Colon (tissue), 2 donors: ENCODE measurements at regions not wholly inside any gene's neighbourhood (a gene's known extent, or its start where the extent isn't known, plus 50 kb on each side); places are given as distances from the start of the nearest gene placed in this dataset.
A peak's percentile ranks its signal among the peaks of the same experiment; 100 is the strongest.
"Not testable (repeated sequence)": the region's sequence is repeated elsewhere in the genome, so short reads cannot be mapped to it uniquely, and the experiment has no call there.

Source experiments
- FAIRE-seq: peaks from 2 replicates; lab custom pipeline; 2012; peaks lifted over from hg19 to GRCh38; lab: Jason Lieb, UNC
- donor health status: control.
- donor health status: control.

DNA sequence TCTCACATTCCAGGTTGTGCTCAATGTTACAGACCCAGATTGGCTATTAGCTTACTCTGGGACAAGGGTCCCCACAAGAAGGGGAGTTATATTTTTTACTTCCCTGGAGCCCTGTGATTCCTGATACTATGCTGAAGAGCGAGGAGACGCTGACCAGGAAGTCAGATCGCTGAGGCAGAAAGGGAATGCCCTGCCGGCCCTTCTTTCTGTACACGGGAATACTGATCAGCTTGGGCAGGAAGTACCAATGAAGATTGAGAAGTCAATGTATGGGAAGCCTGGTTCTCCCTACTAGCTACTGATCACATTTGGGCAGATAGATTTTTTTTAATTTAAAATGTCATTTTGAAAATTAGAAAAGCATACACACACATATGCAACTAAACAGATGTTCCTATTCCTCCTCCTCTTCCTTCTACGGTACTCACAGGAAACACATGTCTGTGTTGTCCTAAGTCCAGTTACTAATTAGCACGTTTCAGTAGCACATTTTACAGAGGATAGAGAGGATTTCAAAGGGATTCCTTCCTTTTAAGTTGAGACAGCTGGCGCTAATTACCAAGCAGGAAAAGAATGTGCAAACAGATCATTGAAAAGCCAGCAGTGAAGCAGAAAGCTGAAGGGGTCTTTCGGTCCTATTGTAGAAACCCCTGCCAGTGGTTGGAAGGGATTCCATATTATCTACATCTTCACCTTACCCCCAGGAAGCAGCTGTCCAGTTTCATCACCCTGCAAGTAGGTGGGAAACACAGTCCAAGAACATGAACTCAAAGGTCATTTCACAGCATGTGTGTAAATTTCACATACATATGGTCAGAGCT is 292.4 kb downstream of the DUSP6 start:
- FAIRE-seq, result no peak

DNA sequence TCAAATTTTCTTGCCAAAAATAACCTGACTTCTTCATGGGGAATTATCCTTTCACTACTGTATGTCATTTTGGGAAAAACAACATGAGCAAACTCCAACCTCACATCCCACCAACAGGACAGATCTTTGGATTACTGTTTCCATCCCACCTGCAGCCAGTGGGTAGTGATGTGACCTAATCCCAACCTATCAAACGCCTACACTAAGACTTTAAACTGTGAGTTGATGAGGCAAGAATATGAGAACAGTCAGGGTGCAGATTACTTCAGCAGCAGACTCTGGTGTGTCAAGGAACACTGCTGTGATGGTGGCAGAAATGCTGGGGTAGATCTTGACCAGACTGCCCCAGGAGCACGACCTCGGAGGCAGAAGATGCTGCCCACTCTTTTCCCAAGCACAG is 293.2 kb downstream of the DUSP6 start:
- FAIRE-seq, result no peak

DNA sequence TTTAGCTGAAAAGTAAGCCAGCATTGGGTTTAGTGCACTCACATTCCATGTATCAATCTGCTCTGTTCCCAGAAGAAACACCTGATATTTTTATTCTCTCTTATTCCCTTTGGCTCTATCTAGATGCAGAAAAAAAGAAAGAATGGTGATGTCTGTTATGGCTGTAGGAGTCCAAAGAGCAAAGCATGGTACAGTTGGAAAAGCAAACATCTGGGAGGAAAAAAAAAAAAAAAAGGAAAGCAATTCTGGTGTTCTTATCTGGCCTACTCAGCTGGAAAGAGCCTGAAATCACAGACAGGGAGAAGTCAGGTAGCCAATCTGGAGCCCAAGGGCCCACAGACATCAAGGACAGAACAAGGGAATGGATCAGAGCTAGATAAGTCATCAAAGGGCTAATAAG is 293.9 kb downstream of the DUSP6 start:
- no peak for FAIRE-seq

DNA sequence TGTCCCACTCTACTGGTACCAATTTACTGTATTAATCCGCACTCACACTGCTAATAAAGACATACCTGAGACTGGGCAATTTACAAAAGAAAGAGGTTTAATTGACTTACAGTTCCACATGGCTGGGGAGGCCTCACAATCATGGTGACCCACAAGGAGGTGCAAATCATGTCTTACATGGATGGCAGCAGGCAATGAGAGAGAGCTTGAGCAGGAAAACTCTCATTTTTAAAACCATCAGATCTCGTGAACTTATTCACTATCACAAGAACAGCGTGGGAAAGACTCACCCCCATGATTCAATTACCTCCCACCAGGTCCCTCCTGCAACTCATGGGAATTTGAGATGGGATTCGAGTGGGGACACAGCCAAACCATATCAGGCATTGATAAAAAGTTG is 298.5 kb downstream of the DUSP6 start:
- not testable (repeated sequence) for FAIRE-seq

DNA sequence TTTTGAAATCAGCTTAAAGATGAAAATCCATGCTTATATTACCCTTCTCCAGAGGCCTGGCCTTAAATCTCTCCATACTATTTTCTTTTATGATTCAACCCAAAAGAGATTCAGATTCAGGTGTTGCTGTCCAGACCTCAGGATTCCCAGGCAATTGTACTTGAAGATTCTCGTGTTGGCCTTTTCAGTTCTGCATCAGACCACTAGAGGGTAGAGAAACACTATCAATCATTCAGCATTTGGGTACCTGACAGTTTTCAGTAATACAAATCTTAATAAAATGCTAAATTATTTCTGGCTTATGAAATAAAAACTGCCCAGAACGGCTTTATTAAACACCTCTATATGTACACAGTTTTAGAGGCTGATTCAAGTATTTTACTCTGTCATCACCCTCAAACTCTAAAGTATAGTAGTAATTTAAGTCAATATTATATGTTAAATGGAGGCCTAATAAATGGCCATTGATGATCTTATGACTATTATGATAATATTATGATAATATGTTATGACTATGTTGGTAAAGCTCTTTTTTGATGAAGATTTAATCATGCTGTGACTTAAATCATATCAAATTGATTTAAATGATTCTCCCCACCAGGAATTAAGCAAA is 301.1 kb downstream of the DUSP6 start:
- FAIRE-seq, result peak; percentile 65

DNA sequence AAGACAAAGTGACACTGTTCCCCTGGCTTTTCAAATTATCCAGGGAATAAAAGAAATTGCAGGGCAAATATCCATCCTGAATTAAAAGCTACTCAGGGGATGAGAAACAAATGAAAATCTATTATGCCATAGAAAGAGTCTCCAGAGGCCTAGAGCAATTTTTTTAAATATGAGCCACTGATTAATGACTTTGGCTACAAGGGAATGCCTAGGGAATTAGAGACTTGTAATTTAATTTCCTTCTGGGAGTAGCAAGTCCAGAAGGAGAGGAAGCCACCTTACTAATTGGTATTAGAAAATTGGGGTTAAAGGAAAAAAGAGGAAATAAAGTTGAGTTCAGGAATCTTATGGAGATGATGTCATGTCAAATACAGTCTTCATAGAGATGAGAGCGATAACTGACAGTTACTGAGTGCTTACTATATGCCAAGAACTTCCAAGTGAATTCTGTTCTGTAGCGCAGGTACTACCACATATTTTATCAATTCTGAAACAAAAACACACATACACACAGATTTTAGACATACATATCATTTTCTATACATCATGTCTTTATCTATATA is 304.4 kb downstream of the DUSP6 start:
- no peak for FAIRE-seq

DNA sequence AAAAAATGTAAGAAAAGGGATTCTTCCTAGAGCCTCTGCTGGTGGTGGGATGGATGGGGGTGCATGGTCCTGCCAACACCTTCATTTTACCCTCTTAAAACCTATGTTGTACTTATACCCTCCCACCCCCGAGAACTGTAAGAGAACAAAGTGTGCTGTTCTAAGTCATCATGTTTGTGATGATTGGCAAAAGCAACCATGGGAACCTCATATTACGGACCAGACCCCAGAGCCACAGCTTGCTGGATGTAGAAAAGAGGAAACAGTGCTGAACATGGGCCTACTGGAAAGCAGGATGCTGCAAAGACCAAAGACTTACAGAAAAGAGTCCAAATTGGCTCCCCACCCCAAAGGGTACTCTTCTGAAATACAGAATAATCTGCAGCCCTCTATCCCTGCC is 311.2 kb downstream of the DUSP6 start:
- no peak for FAIRE-seq

DNA sequence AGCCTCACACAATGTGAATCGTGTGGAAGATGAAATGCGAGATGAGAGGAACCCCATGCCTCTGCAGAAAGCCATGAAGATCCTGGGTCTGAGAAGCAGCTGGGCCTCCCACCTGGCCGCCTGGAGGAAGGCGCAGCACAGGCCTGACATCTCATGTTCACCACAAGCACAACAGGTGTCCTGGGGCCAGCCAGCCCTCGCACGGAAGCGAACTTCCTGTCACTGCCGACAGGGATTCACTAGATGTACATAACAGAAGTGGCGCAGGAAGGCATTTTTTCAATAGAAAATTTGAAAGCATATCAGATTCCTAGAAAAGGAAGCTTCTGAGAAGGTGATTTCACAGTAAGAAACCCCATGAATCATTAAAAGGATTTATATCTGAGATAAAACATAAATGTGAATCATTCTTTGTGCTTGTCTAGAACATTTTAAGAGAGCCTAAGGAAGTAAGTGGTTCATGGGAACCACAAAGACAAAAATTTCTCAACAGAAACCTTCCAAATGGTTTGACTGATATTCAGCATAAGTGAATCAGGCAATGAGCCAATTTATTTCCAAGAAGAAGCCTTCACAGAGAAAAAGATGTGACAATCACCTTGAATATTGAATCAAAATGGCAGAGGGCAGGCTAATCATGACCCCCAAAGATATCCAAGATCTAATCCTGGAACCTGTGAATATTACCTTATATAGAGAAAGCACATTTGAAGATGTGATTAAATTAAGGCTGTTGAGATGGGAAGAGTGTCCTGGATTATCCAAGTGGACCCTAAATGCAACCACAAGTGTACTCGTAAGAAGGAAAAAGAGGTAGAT is 311.9 kb downstream of the DUSP6 start:
- no peak for FAIRE-seq

DNA sequence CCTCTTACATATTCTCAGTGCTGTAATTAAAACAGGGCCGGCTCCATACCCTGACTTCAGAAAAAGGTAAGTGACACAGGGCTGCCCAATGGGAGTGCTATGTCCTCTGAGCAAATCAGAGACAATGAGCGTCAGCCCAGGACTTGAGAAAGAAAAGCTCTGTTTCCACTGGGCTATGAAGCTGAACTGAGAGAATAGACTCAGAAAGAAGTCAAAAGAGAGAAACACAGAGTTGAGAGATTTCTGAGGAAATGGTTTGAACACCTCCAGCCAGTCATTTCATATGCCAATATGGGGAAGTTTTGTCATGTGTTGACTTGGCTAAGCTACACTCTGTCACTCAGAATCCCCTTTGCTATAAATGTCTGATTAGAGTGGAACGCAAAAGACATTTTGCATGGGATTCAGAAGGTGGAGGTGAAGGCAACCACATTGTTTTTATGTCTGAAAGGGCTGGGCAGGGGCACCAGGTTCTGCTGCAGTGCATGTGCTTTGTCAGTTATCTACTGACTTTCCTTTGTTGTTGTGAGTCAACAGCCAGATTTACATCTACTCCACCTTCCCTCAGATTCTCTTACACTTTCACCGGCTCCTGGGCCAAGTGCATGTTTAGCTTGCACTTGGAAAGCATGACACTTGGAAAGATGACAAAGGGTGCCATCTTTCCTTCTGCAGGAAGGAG is 313.3 kb downstream of the DUSP6 start:
- no peak for FAIRE-seq

DNA sequence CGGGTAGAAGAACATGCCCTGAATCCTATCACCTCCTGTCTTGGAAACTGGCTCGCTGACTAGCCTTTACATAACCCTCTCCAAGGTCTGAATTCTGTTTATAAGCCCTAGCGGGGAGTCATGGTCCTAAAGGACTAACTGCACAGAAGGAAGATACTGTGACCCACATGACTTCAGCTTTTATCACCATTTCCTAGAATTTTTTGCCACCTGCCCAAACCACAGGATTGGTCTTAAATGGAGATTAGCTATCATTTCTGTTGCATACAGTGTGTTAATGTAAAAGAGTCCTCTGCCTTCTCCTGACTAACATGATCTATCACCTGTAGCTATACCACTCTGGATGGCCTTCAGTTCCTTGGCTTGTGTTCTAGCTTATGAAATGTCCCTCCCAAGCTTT is 319.2 kb downstream of the DUSP6 start:
- no peak for FAIRE-seq

DNA sequence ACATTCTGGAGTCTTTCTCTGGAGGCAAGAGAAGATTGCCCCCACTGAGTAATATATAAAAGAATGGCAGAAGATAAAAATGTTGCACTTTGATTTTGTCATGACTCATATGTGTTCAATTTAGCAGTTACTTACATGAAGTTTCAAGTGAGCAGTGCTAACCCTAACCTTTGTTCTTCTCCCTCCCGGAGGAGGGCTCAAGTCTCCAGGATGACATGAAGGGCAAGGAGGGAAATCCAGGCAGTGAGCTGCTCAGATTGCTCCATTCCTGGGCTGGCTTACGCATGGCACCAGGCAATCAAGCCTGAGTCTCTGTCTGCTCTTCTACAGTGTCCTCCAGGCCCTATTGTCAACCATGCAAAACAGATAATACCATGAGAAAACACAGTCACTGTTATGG is 322.3 kb downstream of the DUSP6 start:
- FAIRE-seq, result no peak

DNA sequence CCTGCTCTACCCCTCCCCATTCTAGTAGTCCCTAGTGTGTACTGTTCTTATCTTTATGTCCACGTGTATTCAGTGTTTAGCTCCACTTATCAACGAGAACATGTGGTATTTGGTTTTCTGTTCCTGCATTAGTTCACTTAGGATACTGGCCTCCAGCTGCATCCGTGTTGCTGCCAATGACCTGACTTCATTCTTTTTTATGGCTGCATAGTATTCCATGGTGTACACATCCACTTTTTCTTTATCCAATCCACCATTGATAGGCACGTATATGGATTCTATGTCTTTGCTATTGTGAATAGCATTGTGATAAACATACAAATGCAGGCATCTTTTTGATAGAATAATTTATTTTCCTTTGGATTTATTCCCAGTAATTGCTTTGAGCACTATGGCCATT is 327.7 kb downstream of the DUSP6 start:
- FAIRE-seq, result no peak

DNA sequence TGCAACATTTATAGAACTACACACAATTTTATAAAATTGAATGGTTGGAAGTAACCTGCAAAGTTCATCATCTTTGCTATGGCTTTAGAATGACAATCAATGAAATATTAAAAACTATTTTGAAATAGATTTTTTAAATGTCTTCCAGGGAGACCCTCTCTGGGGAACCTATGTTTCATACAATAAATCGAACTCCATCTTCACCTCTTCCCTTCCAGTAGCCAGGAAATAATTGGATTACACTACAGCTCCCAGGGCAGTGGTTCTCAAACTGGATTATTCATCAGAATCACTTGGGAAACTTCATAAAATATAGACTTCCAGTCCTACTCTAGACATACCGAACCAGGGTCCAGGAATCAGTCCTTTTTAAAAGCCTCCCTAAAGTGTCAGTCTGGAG is 328.4 kb downstream of the DUSP6 start:
- no peak for FAIRE-seq

DNA sequence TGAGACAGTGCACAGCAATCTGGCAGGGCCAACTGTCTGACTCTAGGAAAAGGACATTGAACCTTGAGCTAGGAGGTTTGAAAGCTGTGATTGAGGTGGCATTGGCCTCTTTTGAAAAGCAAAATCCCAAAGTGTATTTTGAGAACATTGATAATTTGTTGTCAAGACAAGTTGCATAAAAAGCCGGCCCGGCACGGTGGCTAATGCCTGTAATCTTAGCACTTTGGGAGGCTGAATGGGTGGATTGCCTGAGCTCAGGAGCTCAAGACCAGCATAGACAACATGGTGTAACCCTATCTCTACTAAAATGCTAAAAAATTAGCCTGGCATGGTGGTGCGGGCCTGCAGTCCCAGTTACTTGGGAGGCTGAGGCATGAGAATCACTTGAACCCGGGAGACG is 331.6 kb downstream of the DUSP6 start:
- FAIRE-seq, result no peak

DNA sequence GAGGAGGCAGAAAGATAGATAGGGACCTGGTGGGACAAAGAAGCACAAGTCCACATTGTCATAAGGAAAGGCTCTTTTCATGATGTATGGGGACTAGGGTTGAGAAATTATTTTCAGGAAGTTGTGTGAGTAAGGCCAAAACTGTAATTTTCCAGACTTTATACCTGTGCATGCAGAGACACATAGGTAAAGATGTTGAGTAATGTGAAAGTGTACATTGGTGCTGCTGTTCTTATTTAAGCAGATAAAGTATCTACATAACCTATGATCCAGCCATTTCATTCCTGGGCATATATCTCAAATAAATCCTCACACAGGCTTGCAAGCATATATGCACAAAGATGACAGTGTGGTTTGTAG is 332.2 kb downstream of the DUSP6 start:
- FAIRE-seq, result no peak

DNA sequence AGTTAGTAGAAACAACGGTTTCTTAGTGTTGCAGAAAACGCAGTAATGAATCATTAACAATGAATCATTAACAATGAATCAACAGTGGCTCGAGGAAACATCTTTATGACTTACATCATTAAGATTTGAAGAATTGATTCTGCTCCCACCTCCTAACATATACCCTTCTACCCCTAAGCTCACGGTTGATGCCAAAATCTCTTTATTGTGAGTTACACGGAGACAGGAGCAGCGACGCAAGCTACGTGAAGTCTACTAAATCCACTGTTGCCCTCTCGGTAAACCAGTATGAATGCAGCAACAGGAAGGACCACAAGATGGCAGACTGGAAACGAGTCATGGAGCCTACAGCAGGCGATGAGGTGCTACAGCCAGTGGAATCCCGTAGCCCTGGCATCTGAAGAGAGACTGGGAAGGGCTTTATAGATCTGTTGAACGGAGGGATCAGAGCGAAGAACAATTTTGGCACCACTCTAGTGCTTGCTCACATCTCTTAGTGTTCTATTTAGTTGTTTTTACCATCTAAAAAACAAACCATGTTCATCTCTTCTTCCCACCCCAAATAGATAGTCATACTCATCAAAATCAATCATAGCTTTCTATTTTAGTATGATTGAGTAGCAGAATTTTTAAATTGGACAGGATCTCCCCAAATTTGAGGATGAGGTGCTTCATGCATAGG is 332.7 kb downstream of the DUSP6 start:
- FAIRE-seq, result no peak

DNA sequence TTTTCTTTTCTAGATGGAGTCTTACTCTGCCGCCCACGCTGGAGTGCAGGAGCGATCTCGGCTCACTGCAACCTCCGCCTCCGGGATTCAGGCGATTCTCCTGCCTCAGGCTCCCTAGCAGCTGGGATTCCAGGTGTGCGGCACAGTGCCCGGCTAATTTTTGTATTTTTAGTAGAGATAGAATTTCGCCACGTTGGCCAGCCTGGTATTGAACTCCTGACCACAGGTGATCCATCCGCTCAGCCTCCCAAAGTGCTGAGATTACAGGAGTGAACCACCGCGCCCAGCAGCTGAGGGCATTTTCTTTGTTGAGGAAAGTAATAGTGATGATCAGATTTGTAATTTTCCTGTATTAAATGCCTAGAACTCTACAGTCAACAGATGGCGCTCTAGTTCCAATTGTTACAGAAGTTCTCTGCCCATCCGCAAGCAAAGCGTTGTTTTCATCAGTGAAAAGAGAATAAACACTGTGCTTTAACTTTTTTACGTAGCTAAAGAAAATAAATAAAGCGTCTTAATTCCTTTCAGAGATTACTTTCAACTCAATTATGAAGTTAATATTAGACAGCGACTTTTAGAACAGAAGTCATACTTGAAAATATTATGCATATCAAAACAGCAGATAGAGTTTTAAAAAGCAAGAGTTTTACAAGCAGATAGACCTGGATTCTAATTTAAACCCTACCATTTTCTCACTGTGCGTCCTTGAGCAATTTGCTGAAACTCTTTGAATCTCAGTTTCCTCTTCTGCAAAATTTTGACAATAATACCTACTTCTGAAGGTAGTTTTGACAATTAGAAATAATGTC is 335.1 kb downstream of the DUSP6 start:
- peak; percentile 36 for FAIRE-seq

DNA sequence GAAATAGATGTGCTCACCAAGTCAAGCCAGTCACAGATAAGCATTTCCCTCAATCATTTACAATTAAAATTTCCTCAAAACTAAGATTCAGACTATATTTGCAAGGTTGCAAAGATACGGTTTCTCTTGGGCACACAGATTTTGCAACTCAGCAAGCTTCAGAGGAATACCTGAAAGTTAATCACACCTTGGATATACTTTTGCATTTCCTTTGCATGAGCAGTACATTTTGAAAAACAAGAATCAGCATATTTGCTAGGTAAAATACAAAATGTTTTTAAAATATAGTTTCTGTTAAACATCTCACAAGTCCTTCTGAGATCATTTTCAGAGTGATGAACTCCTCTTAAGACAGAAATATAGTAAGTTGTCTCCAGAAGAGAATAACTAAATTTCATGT is 336.9 kb downstream of the DUSP6 start:
- no peak for FAIRE-seq

DNA sequence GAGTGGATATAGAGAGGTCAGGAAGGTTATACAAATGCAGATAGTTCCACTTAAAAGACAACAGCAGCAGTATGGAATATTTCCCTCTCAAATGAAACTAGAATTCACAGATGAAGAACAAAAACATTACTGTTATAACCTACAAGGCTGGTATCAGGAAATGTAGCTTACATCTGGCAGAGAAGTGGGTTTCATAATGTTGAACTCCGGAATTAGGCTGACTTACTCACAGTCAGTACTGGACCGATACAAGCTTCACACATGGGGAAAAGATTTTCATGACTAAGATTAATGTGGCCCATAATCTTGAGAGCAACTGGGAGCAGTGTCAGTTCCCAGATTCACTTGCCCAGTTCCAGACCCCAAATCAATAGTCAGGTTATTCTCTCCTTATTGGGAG is 353.9 kb downstream of the DUSP6 start:
- FAIRE-seq, result no peak

DNA sequence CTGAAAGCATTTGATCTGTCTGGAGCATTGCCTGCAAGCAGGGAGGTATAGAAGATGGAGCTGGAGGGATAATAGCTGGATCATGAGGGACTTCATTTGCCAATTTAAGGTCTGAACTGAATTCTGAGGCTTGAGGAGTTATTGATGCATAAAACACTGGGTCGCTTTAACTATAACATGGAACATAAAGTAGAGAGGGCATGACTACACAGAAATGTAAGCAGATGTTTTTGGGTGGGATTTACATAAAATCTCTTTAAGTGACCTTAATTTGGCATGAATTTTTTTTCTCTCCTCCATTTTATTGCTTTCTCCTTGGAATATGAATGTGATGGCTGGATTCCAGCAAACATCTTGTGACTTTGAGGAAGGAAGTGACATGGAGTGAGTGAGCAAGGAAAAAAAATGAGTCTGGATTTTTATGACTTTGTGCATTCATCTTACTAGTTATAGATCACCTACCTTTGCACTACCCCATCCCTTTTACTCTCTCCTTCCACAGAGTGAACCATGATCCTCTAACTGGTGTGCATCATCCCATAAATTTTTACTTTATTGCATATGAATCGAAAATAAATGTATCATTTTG is 356.0 kb downstream of the DUSP6 start:
- FAIRE-seq, result no peak
